22Rv1 (cell line): ENCODE measurements at regions not wholly inside any gene's neighbourhood (a gene's known extent, or its start where the extent isn't known, plus 50 kb on each side); places are given as distances from the start of the nearest gene placed in this dataset.

Experiments
- ZFX ChIP-seq: fragments of 450-650 bp; IDR thresholded peaks from 2 replicates; pipeline ENCODE4 v1.6.1; 2017; ENCODE audit warnings: antibody characterized with exemption, borderline replicate concordance
- TF ChIP-seq, protein P1 (sequence below): fragments of 450-650 bp; IDR thresholded peaks from 2 replicates; pipeline ENCODE4 v1.5.1; 2017; ENCODE audit warnings: mild to moderate bottlenecking

DNA sequence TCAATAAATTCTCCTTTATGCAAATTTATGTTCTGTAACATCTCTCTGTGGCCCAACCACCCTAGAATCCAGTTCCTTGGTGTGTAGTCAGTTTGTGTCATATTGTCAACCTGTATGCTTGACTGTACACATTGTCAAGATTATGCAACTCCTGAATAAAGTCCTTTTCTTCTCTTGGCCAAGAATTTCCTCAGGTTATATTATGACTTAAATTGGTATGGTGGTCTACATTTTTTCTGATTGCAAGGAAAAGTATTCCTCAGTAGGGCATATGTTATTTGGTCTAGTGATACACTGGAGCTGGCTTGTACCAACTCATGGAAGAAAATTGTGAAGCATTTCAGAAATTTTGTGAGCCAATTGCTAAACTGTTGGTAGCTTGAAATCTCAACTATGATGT is 482.8 kb upstream of the CHORDC1 start:
- TF ChIP-seq, protein P1, sequence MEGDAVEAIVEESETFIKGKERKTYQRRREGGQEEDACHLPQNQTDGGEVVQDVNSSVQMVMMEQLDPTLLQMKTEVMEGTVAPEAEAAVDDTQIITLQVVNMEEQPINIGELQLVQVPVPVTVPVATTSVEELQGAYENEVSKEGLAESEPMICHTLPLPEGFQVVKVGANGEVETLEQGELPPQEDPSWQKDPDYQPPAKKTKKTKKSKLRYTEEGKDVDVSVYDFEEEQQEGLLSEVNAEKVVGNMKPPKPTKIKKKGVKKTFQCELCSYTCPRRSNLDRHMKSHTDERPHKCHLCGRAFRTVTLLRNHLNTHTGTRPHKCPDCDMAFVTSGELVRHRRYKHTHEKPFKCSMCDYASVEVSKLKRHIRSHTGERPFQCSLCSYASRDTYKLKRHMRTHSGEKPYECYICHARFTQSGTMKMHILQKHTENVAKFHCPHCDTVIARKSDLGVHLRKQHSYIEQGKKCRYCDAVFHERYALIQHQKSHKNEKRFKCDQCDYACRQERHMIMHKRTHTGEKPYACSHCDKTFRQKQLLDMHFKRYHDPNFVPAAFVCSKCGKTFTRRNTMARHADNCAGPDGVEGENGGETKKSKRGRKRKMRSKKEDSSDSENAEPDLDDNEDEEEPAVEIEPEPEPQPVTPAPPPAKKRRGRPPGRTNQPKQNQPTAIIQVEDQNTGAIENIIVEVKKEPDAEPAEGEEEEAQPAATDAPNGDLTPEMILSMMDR: no peak
- TF ChIP-seq ZFX: no peak
